Cardiac muscle cell (in vitro differentiated cells and primary cell): ENCODE measurements at regions not wholly inside any gene's neighbourhood (a gene's known extent, or its start where the extent isn't known, plus 50 kb on each side); places are given as distances from the start of the nearest gene placed in this dataset.

Source experiments
- DNase-seq, 2 donors: peaks; one replicate each; pipeline versions ENCODE4 v3.0.0 to v3.0.0-alpha.2; 2010 to 2017; ENCODE audit warnings: low read depth in 1 of 2, low spot score in 1 of 2
- H3K27ac ChIP-seq: fragments of 200-600 bp; sonication (generic); 2 replicates; pipeline ENCODE4 v1.5.1; 2016
- H3K27me3 ChIP-seq: fragments of 200-600 bp; sonication (generic); 2 replicates; pipeline ENCODE4 v1.6.0; 2016; ENCODE audit warnings: control low read depth
- H3K36me3 ChIP-seq: fragments of 200-600 bp; sonication (generic); 2 replicates; pipeline ENCODE4 v1.5.1; 2016; ENCODE audit warnings: control low read depth
- H3K4me1 ChIP-seq: fragments of 200-600 bp; sonication (generic); 2 replicates; pipeline ENCODE4 v1.8.1; 2017; ENCODE audit warnings: low read depth, mild to moderate bottlenecking, mixed run types
- H3K4me3 ChIP-seq: fragments of 200-600 bp; sonication (generic); 2 replicates; pipeline ENCODE4 v1.5.1; 2016; ENCODE audit warnings: mild to moderate bottlenecking
- H3K9me3 ChIP-seq: fragments of 200-600 bp; sonication (generic); 2 replicates; pipeline ENCODE4 v1.5.1; 2017; ENCODE audit warnings: low read depth, mild to moderate bottlenecking, control low read depth
- CTCF ChIP-seq: IDR thresholded peaks from 2 replicates; pipeline ENCODE4 v1.5.1; 2012; ENCODE audit warnings: low read depth, mild to moderate bottlenecking, low read length

- no peaks in the 10 kb centered on the region for H3K36me3 ChIP-seq
- H3K4me1 ChIP-seq: no peaks in the 10 kb centered on the region
- TF ChIP-seq CTCF: no peak
- DNase-seq: no peak
- no peaks in the 10 kb centered on the region for H3K27me3 ChIP-seq
- H3K4me3 ChIP-seq: no peak overlapping the region
- no peak overlapping the region for H3K27ac ChIP-seq
- H3K9me3 ChIP-seq: no peaks in the 10 kb centered on the region
Measured at GRCh38 chr7:17534348-17534747, 235.9 kb downstream of the AHR start.

- H3K9me3 ChIP-seq: no peaks in the 10 kb centered on the region
- no peaks in the 10 kb centered on the region for H3K4me1 ChIP-seq
- no peak overlapping the region for H3K4me3 ChIP-seq
- DNase-seq: peak in 1 of 2 donors; percentile 54
- no peak overlapping the region for H3K27ac ChIP-seq
- H3K36me3 ChIP-seq: no peaks in the 10 kb centered on the region
- no peaks in the 10 kb centered on the region for H3K27me3 ChIP-seq
- no peak for TF ChIP-seq CTCF
Measured at GRCh38 chr7:17535776-17536175, 237.3 kb downstream of the AHR start.

- no peak for DNase-seq
- peaks cover 10% of the 10 kb centered on the region for H3K4me1 ChIP-seq
- no peaks in the 10 kb centered on the region for H3K9me3 ChIP-seq
- H3K27me3 ChIP-seq: no peaks in the 10 kb centered on the region
- no peaks in the 10 kb centered on the region for H3K36me3 ChIP-seq
- no peak overlapping the region for H3K27ac ChIP-seq
- H3K4me3 ChIP-seq: no peak overlapping the region
- TF ChIP-seq CTCF: no peak
Measured at GRCh38 chr7:17544401-17544800, 245.9 kb downstream of the AHR start.

GRCh38 chr7:17545348-17545747, 246.9 kb downstream of the AHR start:
- peaks cover 10% of the 10 kb centered on the region for H3K4me1 ChIP-seq
- H3K36me3 ChIP-seq: no peaks in the 10 kb centered on the region
- TF ChIP-seq CTCF: no peak
- H3K27ac ChIP-seq: no peak overlapping the region
- H3K9me3 ChIP-seq: no peaks in the 10 kb centered on the region
- no peaks in the 10 kb centered on the region for H3K27me3 ChIP-seq
- DNase-seq: peak in 1 of 2 donors; percentile 44
- no peak overlapping the region for H3K4me3 ChIP-seq

GRCh38 chr7:17546189-17546588, 247.7 kb downstream of the AHR start:
- Histone ChIP-seq H3K27me3 (no peaks in the 10 kb centered on the region), H3K36me3 (no peaks in the 10 kb centered on the region), H3K27ac (no peak overlapping the region), H3K4me3 (no peak overlapping the region), H3K4me1 (peaks cover 10% of the 10 kb centered on the region), H3K9me3 (no peaks in the 10 kb centered on the region)
- no peak for DNase-seq
- no peak for TF ChIP-seq CTCF

GRCh38 chr7:17546592-17546991, 248.1 kb downstream of the AHR start:
- H3K36me3 ChIP-seq: no peaks in the 10 kb centered on the region
- TF ChIP-seq CTCF: no peak
- H3K4me1 ChIP-seq: peaks cover 10% of the 10 kb centered on the region
- no peak overlapping the region for H3K27ac ChIP-seq
- H3K27me3 ChIP-seq: no peaks in the 10 kb centered on the region
- H3K9me3 ChIP-seq: no peaks in the 10 kb centered on the region
- peak in 1 of 2 donors; percentile 90 for DNase-seq
- no peak overlapping the region for H3K4me3 ChIP-seq
